Chondrocyte (in vitro differentiated cells): ENCODE measurements at regions not wholly inside any gene's neighbourhood (a gene's known extent, or its start where the extent isn't known, plus 50 kb on each side); places are given as distances from the start of the nearest gene placed in this dataset.
"Not testable (repeated sequence)": the region's sequence is repeated elsewhere in the genome, so short reads cannot be mapped to it uniquely, and the experiment has no call there.

Source experiments
- DNase-seq: peaks from one replicate; pipeline ENCODE4 v3.0.0; 2021; ENCODE audit warnings: mixed read lengths, low spot score
- H3K27ac Mint-ChIP-seq: one replicate; pipeline ENCODE4 v1.8.0; 2021; ENCODE audit warnings: mild to moderate bottlenecking, moderate library complexity, mixed read lengths; ENCODE audit not compliant: unreplicated experiment
- H3K27me3 Mint-ChIP-seq: 2 replicates; pipeline ENCODE4 v1.8.0; 2021; ENCODE audit warnings: low read depth, mixed read lengths
- H3K36me3 Mint-ChIP-seq: 2 replicates; pipeline ENCODE4 v1.8.0; 2021; ENCODE audit warnings: low read depth, mixed read lengths
- H3K4me1 Mint-ChIP-seq: 2 replicates; pipeline ENCODE4 v1.8.0; 2021; ENCODE audit warnings: low read depth, mild to moderate bottlenecking, mixed read lengths
- H3K4me3 Mint-ChIP-seq: one replicate; pipeline ENCODE4 v1.8.0; 2021; ENCODE audit warnings: mild to moderate bottlenecking, moderate library complexity, mixed read lengths; ENCODE audit not compliant: unreplicated experiment
- H3K9me3 Mint-ChIP-seq: 2 replicates; pipeline ENCODE4 v1.8.0; 2021; ENCODE audit warnings: low read depth, mixed read lengths
- CTCF ChIP-seq: fragments of 200-600 bp; sonication (generic); IDR thresholded peaks from 2 replicates; pipeline ENCODE4 v1.5.0; 2021; ENCODE audit warnings: antibody characterized with exemption, mild to moderate bottlenecking, moderate library complexity

- Mint-ChIP-seq H3K27ac (no peak overlapping the region), H3K9me3 (peaks cover 4% of the 10 kb centered on the region), H3K4me3 (no peak overlapping the region), H3K4me1 (no peaks in the 10 kb centered on the region), H3K27me3 (peaks cover 15% of the 10 kb centered on the region), H3K36me3 (peaks cover 6% of the 10 kb centered on the region)
- no peak for DNase-seq
- TF ChIP-seq CTCF: no peak
Measured at GRCh38 chr6:54533567-54533966, 225.3 kb downstream of the TINAG start.

GRCh38 chr6:54535568-54535967 is 227.3 kb downstream of the TINAG start:
- Mint-ChIP-seq H3K36me3 (no peaks in the 10 kb centered on the region), H3K4me3 (no peak overlapping the region)
- no peak for TF ChIP-seq CTCF

GRCh38 chr6:54541541-54541940 is 233.3 kb downstream of the TINAG start:
- Mint-ChIP-seq H3K9me3 (no peaks in the 10 kb centered on the region), H3K36me3 (no peaks in the 10 kb centered on the region)

More at GRCh38 chr6:54535568-54535967, 227.3 kb downstream of the TINAG start:
- no peak for DNase-seq
- Mint-ChIP-seq H3K27me3 (peaks cover 11% of the 10 kb centered on the region), H3K27ac (no peak overlapping the region), H3K9me3 (no peaks in the 10 kb centered on the region), H3K4me1 (no peaks in the 10 kb centered on the region)

GRCh38 chr6:54559136-54559535 is 250.9 kb downstream of the TINAG start:
- Mint-ChIP-seq H3K27ac (no peak overlapping the region), H3K9me3 (peaks cover 19% of the 10 kb centered on the region), H3K27me3 (peaks cover 2% of the 10 kb centered on the region), H3K36me3 (peaks cover 11% of the 10 kb centered on the region), H3K4me3 (no peak overlapping the region), H3K4me1 (no peaks in the 10 kb centered on the region)
- DNase-seq: no peak
- no peak for TF ChIP-seq CTCF

More at GRCh38 chr6:54541541-54541940, 233.3 kb downstream of the TINAG start:
- no peak for DNase-seq
- no peak overlapping the region for H3K27ac Mint-ChIP-seq
- no peak overlapping the region for H3K4me3 Mint-ChIP-seq
- TF ChIP-seq CTCF: no peak
- peaks cover 12% of the 10 kb centered on the region for H3K27me3 Mint-ChIP-seq
- H3K4me1 Mint-ChIP-seq: peaks cover 11% of the 10 kb centered on the region

- not testable (repeated sequence) for H3K4me1 Mint-ChIP-seq, DNase-seq, H3K4me3 Mint-ChIP-seq, H3K36me3 Mint-ChIP-seq, H3K27me3 Mint-ChIP-seq, H3K27ac Mint-ChIP-seq
- peaks cover 14% of the 10 kb centered on the region for H3K9me3 Mint-ChIP-seq
Measured at GRCh38 chr6:54564188-54564587, 255.9 kb downstream of the TINAG start.

- no peak overlapping the region for H3K27ac Mint-ChIP-seq
- H3K36me3 Mint-ChIP-seq: no peaks in the 10 kb centered on the region
- no peak for DNase-seq
- no peak overlapping the region for H3K4me3 Mint-ChIP-seq
- peaks cover 10% of the 10 kb centered on the region for H3K4me1 Mint-ChIP-seq
- H3K9me3 Mint-ChIP-seq: peaks cover 12% of the 10 kb centered on the region
- peaks cover 7% of the 10 kb centered on the region for H3K27me3 Mint-ChIP-seq
- TF ChIP-seq CTCF: no peak
Measured at GRCh38 chr6:54574671-54575070, 266.4 kb downstream of the TINAG start.
